PC-3 (cell line): ENCODE measurements at regions not wholly inside any gene's neighbourhood (a gene's known extent, or its start where the extent isn't known, plus 50 kb on each side); places are given as distances from the start of the nearest gene placed in this dataset.

ENCODE experiments used
- ATAC-seq: fragments of 200-7000 bp; cut with Tn5 transposase; 2 replicates; pipeline ENCODE4 v1.9.1; 2020; ENCODE audit warnings: mild to moderate bottlenecking, moderate library complexity
- BruUV-seq: library from RNA; stranded (reverse); fragments of 400-500 nt; replicated peaks from 2 replicates; lab custom pipeline; 2021; lab: Mats Ljungman, UMichigan
- CTCF ChIA-PET: fragments of 300-600 bp; sonication (Branson Sonifier 250); formaldehyde crosslinking; loops from one replicate; lab custom pipeline; 2022; ENCODE audit warnings: antibody characterized with exemption; lab: Charles Lee
- POLR2A ChIA-PET: fragments of 300-600 bp; sonication (Branson Sonifier 250); formaldehyde crosslinking; loops from one replicate; lab custom pipeline; 2022; ENCODE audit warnings: antibody characterized with exemption; ENCODE audit not compliant: unreplicated experiment; lab: Charles Lee
- DNase-seq: peaks from one replicate; pipeline ENCODE4 v3.0.0-alpha.2; 2015
- H2AFZ ChIP-seq: fragments of 300-600 bp; sonication (generic); 2 replicates; pipeline ENCODE4 v1.6.0; 2016; ENCODE audit warnings: antibody characterized with exemption, low read length
- H3F3A ChIP-seq: fragments of 300-600 bp; sonication (generic); one replicate; pipeline ENCODE4 v1.6.0; 2017; ENCODE audit warnings: antibody characterized with exemption, low read length, control low read depth, mild to moderate bottlenecking; ENCODE audit not compliant: unreplicated experiment
- H3K27ac ChIP-seq: fragments of 300-600 bp; sonication (generic); 2 replicates; pipeline ENCODE4 v1.5.1; 2016; ENCODE audit warnings: mild to moderate bottlenecking, low read length
- H3K27me3 ChIP-seq: fragments of 300-600 bp; sonication (generic); 2 replicates; pipeline ENCODE4 v1.6.1; 2016; ENCODE audit warnings: low read length, mixed read lengths
- H3K36me3 ChIP-seq: fragments of 300-600 bp; sonication (generic); 2 replicates; pipeline ENCODE4 v1.6.1; 2016; ENCODE audit warnings: low read depth, mixed run types, low read length, mixed read lengths
- H3K4me1 ChIP-seq: fragments of 300-600 bp; sonication (generic); 2 replicates; pipeline ENCODE4 v1.5.1; 2016; ENCODE audit warnings: low read length; ENCODE audit not compliant: insufficient read depth
- H3K4me2 ChIP-seq: fragments of 300-600 bp; sonication (generic); 2 replicates; pipeline ENCODE4 v1.6.0; 2016; ENCODE audit warnings: low read length
- H3K4me3 ChIP-seq: fragments of 300-600 bp; sonication (generic); 2 replicates; pipeline ENCODE4 v1.5.1; 2016; ENCODE audit warnings: mild to moderate bottlenecking, low read length, mixed read lengths
- H3K79me2 ChIP-seq: fragments of 300-600 bp; sonication (generic); 2 replicates; pipeline ENCODE4 v1.6.1; 2017; ENCODE audit warnings: low read length, mixed read lengths
- H3K9ac ChIP-seq: fragments of 300-600 bp; sonication (generic); 2 replicates; pipeline ENCODE4 v1.6.0; 2016; ENCODE audit warnings: mild to moderate bottlenecking, low read length
- H3K9me2 ChIP-seq: fragments of 300-600 bp; sonication (generic); replicated peaks from 2 replicates; pipeline ENCODE4 v1.6.1; 2016; ENCODE audit warnings: mixed run types, low read length, mixed read lengths
- H3K9me3 ChIP-seq: fragments of 300-600 bp; sonication (generic); 2 replicates; pipeline ENCODE4 v1.6.1; 2016; ENCODE audit warnings: low read length, mixed read lengths
- H4K20me1 ChIP-seq: fragments of 300-600 bp; sonication (generic); 2 replicates; pipeline ENCODE4 v1.6.1; 2016; ENCODE audit warnings: low read length, mixed read lengths
- EZH2 ChIP-seq: fragments of 300-600 bp; sonication (generic); IDR thresholded peaks from one replicate; pipeline ENCODE4 v1.6.1; 2017; ENCODE audit warnings: antibody characterized with exemption, mild to moderate bottlenecking, low read length; ENCODE audit not compliant: unreplicated experiment
- EZH2phosphoT487 ChIP-seq: fragments of 300-600 bp; sonication (generic); IDR thresholded peaks from 2 replicates; pipeline ENCODE4 v1.6.1; 2018; ENCODE audit warnings: mild to moderate bottlenecking, antibody characterized with exemption, low read length, borderline replicate concordance
- intact Hi-C: fragments of 100-400 bp; cut with micrococcal nuclease; formaldehyde crosslinking; loops from 2 replicates; pipeline ENCODE4 v1.9.0; 2023
- TF ChIP-seq, protein P1 (sequence below): fragments of 300-600 bp; sonication (generic); conservative IDR thresholded peaks from 2 replicates; pipeline ENCODE4 v1.5.1; 2017; ENCODE audit warnings: antibody characterized with exemption, low read depth, mild to moderate bottlenecking, low read length

DNA sequence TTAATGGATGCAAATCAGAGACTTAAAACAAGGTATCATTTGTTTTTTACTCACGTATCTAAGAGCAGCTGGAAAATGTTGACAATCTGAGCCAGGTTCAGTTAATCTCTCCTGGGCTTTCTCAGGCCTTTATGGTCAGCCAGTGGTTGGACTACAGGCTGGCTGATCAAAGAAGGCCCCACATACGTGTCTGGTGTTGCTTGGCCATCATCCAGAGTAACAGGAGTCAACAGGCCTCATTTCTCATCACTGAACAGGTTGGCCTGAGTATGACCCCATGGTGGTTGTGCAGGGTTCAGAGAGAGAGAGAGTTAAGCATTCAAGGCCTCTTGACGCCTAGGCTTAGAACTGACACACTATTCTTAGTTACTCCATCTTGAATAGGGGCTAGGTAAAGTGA, 97.0 kb upstream of the VLDLR start:
- no peaks in the 10 kb centered on the region for H3F3A ChIP-seq
- H3K36me3 ChIP-seq: no peaks in the 10 kb centered on the region
- H3K9ac ChIP-seq: no peak overlapping the region
- ChIA-PET POLR2A (no interaction called here), CTCF (no interaction called here)
- no peaks in the 10 kb centered on the region for H3K9me3 ChIP-seq
- no peak overlapping the region for H3K4me2 ChIP-seq
- intact Hi-C loops: no loop called here
- H3K4me3 ChIP-seq: no peak overlapping the region
- H3K27me3 ChIP-seq: peaks cover 11% of the 10 kb centered on the region; the same call in 1 of the 2 replicates
- no peak overlapping the region for H3K27ac ChIP-seq
- H3K4me1 ChIP-seq: no peaks in the 10 kb centered on the region
- H4K20me1 ChIP-seq: no peaks in the 10 kb centered on the region
- DNase-seq: no peak
- no peaks in the 10 kb centered on the region for H3K79me2 ChIP-seq
- no peak for ATAC-seq
- no peak for TF ChIP-seq EZH2phosphoT487
- TF ChIP-seq, protein P1, sequence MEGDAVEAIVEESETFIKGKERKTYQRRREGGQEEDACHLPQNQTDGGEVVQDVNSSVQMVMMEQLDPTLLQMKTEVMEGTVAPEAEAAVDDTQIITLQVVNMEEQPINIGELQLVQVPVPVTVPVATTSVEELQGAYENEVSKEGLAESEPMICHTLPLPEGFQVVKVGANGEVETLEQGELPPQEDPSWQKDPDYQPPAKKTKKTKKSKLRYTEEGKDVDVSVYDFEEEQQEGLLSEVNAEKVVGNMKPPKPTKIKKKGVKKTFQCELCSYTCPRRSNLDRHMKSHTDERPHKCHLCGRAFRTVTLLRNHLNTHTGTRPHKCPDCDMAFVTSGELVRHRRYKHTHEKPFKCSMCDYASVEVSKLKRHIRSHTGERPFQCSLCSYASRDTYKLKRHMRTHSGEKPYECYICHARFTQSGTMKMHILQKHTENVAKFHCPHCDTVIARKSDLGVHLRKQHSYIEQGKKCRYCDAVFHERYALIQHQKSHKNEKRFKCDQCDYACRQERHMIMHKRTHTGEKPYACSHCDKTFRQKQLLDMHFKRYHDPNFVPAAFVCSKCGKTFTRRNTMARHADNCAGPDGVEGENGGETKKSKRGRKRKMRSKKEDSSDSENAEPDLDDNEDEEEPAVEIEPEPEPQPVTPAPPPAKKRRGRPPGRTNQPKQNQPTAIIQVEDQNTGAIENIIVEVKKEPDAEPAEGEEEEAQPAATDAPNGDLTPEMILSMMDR: no peak
- TF ChIP-seq EZH2: no peak
- H3K9me2 ChIP-seq: no peaks in the 10 kb centered on the region
- BruUV-seq: no TSS peak
- H2AFZ ChIP-seq: no peak overlapping the region

DNA sequence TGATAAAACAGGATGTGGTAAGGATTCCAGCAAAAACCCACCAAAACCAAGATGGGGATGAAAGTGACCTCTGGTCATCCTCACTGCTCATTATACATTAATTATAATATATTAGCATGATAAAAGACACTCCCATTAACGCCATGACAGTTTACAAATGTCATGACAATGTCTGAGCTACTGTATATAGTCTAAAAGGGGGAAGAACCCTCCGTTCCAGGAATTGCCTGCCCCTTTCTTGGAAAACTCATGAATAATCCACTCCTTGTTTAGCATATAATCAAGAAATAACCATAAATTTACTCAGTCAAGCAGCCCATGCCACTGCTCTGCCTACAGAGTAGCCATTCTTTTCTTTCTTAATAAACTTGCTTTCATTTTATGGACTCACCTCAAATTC, 96.4 kb upstream of the VLDLR start:
- ATAC-seq: no peak
- intact Hi-C loops: no loop called here
- DNase-seq: no peak
- Histone ChIP-seq H3K79me2 (no peaks in the 10 kb centered on the region), H2AFZ (no peak overlapping the region), H3F3A (no peaks in the 10 kb centered on the region), H3K9me3 (no peaks in the 10 kb centered on the region), H3K4me2 (no peak overlapping the region), H3K9me2 (no peaks in the 10 kb centered on the region), H4K20me1 (no peaks in the 10 kb centered on the region), H3K27me3 (peaks cover 11% of the 10 kb centered on the region; the same call in 1 of the 2 replicates), H3K36me3 (no peaks in the 10 kb centered on the region), H3K4me3 (no peak overlapping the region), H3K9ac (no peak overlapping the region), H3K27ac (no peak overlapping the region), H3K4me1 (no peaks in the 10 kb centered on the region)
- no TSS peak for BruUV-seq
- TF ChIP-seq, protein P1: no peak
- TF ChIP-seq EZH2 (no peak), EZH2phosphoT487 (no peak)
- POLR2A ChIA-PET: no interaction called here
- CTCF ChIA-PET: no interaction called here

DNA sequence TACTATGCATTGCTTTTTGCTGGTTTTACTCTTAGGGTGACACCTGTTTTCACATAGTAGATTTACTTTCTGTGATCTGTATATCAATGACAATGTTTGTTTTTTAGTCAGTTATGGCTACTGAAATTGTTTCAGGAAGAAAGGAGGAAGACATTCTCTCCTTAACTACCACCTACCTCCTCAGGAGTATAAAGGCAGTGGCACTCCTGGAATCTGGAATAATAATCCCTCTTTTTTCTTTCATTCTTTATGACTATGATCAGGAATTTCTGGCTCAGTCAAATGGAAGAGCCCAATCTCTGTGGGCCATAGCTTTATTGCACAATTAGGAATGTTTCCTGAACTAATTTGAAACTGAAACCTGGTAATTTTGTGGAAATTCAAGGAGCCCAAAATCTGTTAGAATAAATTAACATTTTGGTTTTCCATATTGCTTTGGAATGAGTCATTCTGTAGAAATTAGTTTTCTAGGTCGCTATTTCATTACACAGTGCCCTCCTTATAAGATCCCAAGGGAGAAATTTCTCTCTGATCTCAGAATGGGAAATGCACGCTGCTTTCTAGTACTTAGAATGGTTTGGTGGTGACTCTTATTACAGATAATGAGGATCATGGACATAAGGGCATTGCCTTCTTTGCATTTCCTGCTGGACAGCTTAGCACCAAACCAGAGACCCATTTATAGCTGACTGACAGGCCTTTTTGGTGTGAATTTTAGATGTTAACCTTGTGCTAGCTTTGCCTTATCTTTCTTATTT, 95.3 kb upstream of the VLDLR start:
- Histone ChIP-seq H3K36me3 (no peaks in the 10 kb centered on the region), H3K4me2 (no peak overlapping the region), H3K79me2 (no peaks in the 10 kb centered on the region), H4K20me1 (no peaks in the 10 kb centered on the region), H3K9me3 (no peaks in the 10 kb centered on the region), H2AFZ (no peak overlapping the region), H3F3A (no peaks in the 10 kb centered on the region), H3K9me2 (no peaks in the 10 kb centered on the region), H3K4me3 (no peak overlapping the region), H3K27me3 (peaks cover 11% of the 10 kb centered on the region; the same call in 1 of the 2 replicates), H3K27ac (no peak overlapping the region), H3K9ac (no peak overlapping the region), H3K4me1 (no peaks in the 10 kb centered on the region)
- intact Hi-C loops: no loop called here
- no TSS peak for BruUV-seq
- CTCF ChIA-PET: no interaction called here
- TF ChIP-seq EZH2 (no peak), EZH2phosphoT487 (no peak)
- TF ChIP-seq, protein P1: no peak
- DNase-seq (no peak), ATAC-seq (no peak)
- POLR2A ChIA-PET: no interaction called here
